IMR-90 (cell line): ENCODE measurements at regions not wholly inside any gene's neighbourhood (a gene's known extent, or its start where the extent isn't known, plus 50 kb on each side); places are given as distances from the start of the nearest gene placed in this dataset.

Source experiments
- ATAC-seq: fragments of 200-7000 bp; cut with Tn5 transposase; 2 replicates; pipeline ENCODE4 v1.9.1; 2020; ENCODE audit warnings: low read depth, mild to moderate bottlenecking, moderate library complexity
- BruUV-seq: library from RNA; stranded (reverse); fragments of 400-500 nt; replicated peaks from 2 replicates; lab custom pipeline; 2021; lab: Mats Ljungman, UMichigan
- CTCF ChIA-PET: fragments of 300-600 bp; formaldehyde crosslinking; extraction: SDS; loops from one replicate; lab custom pipeline; 2021; ENCODE audit warnings: antibody characterized with exemption; lab: Yijun Ruan, JAX
- POLR2A ChIA-PET: fragments of 300-600 bp; sonication (Branson Sonifier 250); formaldehyde crosslinking; loops from one replicate; lab custom pipeline; 2022; ENCODE audit warnings: antibody characterized with exemption; ENCODE audit not compliant: unreplicated experiment; lab: Charles Lee
- DNase-seq: peaks from one replicate; pipeline ENCODE4 v3.0.0; 2013
- H2AFZ ChIP-seq: replicated peaks from 2 replicates; pipeline ENCODE3; 2013; ENCODE audit warnings: low read length, mild to moderate bottlenecking; ENCODE audit not compliant: poor library complexity
- H2AK5ac ChIP-seq: 2 replicates; pipeline ENCODE4 v1.6.1; 2013; ENCODE audit warnings: low read depth, low read length, inconsistent platforms
- H2AK9ac ChIP-seq: replicated peaks from 2 replicates; pipeline ENCODE3; 2013; ENCODE audit warnings: mild to moderate bottlenecking, low read depth, low read length, moderate library complexity; ENCODE audit not compliant: poor library complexity
- H2BK120ac ChIP-seq: 2 replicates; pipeline ENCODE4 v1.6.1; 2013; ENCODE audit warnings: low read depth, low read length, inconsistent platforms
- H2BK15ac ChIP-seq: 3 replicates; pipeline ENCODE4 v1.6.1; 2013; ENCODE audit warnings: low read depth, low read length, inconsistent platforms
- H2BK20ac ChIP-seq: 2 replicates; pipeline ENCODE4 v1.6.1; 2013; ENCODE audit warnings: low read depth, mild to moderate bottlenecking, inconsistent platforms, low read length, moderate library complexity
- H2BK5ac ChIP-seq: 2 replicates; pipeline ENCODE4 v1.6.1; 2013; ENCODE audit warnings: mild to moderate bottlenecking, low read depth, low read length, inconsistent platforms; ENCODE audit not compliant: poor library complexity, severe bottlenecking
- H3K14ac ChIP-seq: replicated peaks from 2 replicates; pipeline ENCODE4 v1.6.1; 2013; ENCODE audit warnings: low read depth, low read length, inconsistent platforms
- H3K18ac ChIP-seq: 2 replicates; pipeline ENCODE4 v1.6.1; 2013; ENCODE audit warnings: low read depth, low read length, control low read depth
- H3K23ac ChIP-seq: 2 replicates; pipeline ENCODE4 v1.6.1; 2013; ENCODE audit warnings: low read depth, low read length, inconsistent platforms
- H3K27ac ChIP-seq: 2 replicates; pipeline ENCODE4 v1.5.1; 2013; ENCODE audit warnings: mild to moderate bottlenecking, control low read depth, low read length; ENCODE audit not compliant: insufficient read depth
- H3K27me3 ChIP-seq: 2 replicates; pipeline ENCODE4 v1.6.1; 2013; ENCODE audit warnings: low read length; ENCODE audit not compliant: control insufficient read depth, insufficient read depth
- H3K36me3 ChIP-seq: 2 replicates; pipeline ENCODE4 v1.6.1; 2013; ENCODE audit warnings: low read length, mixed read lengths; ENCODE audit not compliant: control insufficient read depth, insufficient read depth
- H3K4ac ChIP-seq: 2 replicates; pipeline ENCODE4 v1.6.1; 2013; ENCODE audit warnings: low read depth, low read length, inconsistent platforms
- H3K4me1 ChIP-seq: 2 replicates; pipeline ENCODE4 v1.6.1; 2013; ENCODE audit warnings: low read length, mixed read lengths; ENCODE audit not compliant: control insufficient read depth, insufficient read depth
- H3K4me2 ChIP-seq: 2 replicates; pipeline ENCODE4 v1.6.1; 2013; ENCODE audit warnings: low read depth, mild to moderate bottlenecking, control low read depth, low read length, moderate library complexity
- H3K4me3 ChIP-seq: 2 replicates; pipeline ENCODE4 v1.5.1; 2013; ENCODE audit warnings: low read depth, mild to moderate bottlenecking, control low read depth, low read length, moderate library complexity; ENCODE audit not compliant: insufficient read depth
- H3K56ac ChIP-seq: 2 replicates; pipeline ENCODE4 v1.6.1; 2013; ENCODE audit warnings: low read length, inconsistent platforms; ENCODE audit not compliant: insufficient read depth; ENCODE audit errors: extremely low read depth
- H3K79me1 ChIP-seq, 2 experiments: 2 replicates each; pipeline ENCODE4 v1.6.1; 2013; ENCODE audit warnings: low read length in 2 of 2, inconsistent platforms in 1 of 2, low read depth in 1 of 2
- H3K9ac ChIP-seq: 2 replicates; pipeline ENCODE4 v1.6.1; 2013; ENCODE audit warnings: low read depth, low read length, control low read depth
- H3K9me1 ChIP-seq: 2 replicates; pipeline ENCODE4 v1.6.1; 2013; ENCODE audit warnings: low read length, inconsistent platforms; ENCODE audit not compliant: insufficient read depth
- H3K9me3 ChIP-seq: 2 replicates; pipeline ENCODE4 v1.6.1; 2013; ENCODE audit warnings: low read length; ENCODE audit not compliant: control insufficient read depth, insufficient read depth
- H4K20me1 ChIP-seq: 2 replicates; pipeline ENCODE4 v1.6.1; 2013; ENCODE audit warnings: low read length, inconsistent platforms; ENCODE audit not compliant: insufficient read depth
- H4K5ac ChIP-seq: 2 replicates; pipeline ENCODE4 v1.6.1; 2013; ENCODE audit warnings: mild to moderate bottlenecking, low read depth, low read length, control low read depth
- H4K8ac ChIP-seq, 2 experiments: 2 replicates each; pipeline ENCODE4 v1.6.1; 2013; ENCODE audit warnings: low read depth in 2 of 2, low read length in 2 of 2, control low read depth in 1 of 2, inconsistent platforms in 1 of 2
- H4K91ac ChIP-seq: 2 replicates; pipeline ENCODE4 v1.6.1; 2013; ENCODE audit warnings: low read depth, low read length, inconsistent platforms; ENCODE audit not compliant: insufficient read depth
- MAFK ChIP-seq: IDR thresholded peaks from 2 replicates; pipeline ENCODE4 v1.6.1; 2012; ENCODE audit warnings: low read depth, low read length, improper control_type of control experiment
- MAZ ChIP-seq: IDR thresholded peaks from 2 replicates; pipeline ENCODE4 v1.6.1; 2012; ENCODE audit warnings: low read depth, mild to moderate bottlenecking, low read length, improper control_type of control experiment, moderate library complexity, borderline replicate concordance
- MXI1 ChIP-seq: IDR thresholded peaks from 2 replicates; pipeline ENCODE4 v1.6.1; 2012; ENCODE audit warnings: low read depth, mild to moderate bottlenecking, low read length, moderate library complexity, borderline replicate concordance
- RCOR1 ChIP-seq: IDR thresholded peaks from 2 replicates; pipeline ENCODE4 v1.6.1; 2012; ENCODE audit warnings: mild to moderate bottlenecking, low read length, improper control_type of control experiment; ENCODE audit not compliant: insufficient replicate concordance
- WGBS, 2 experiments: methylation state at CpG; one replicate each; pipeline versions ENCODE4 v1.1.5 to v1.1.7; 2013; ENCODE audit warnings: missing lambda C conversion rate in 2 of 2; ENCODE audit not compliant: insufficient read length in 1 of 2; ENCODE audit errors: extremely low coverage in 2 of 2; 5-methylcytosine and 5-hydroxymethylcytosine counted together
- dilution Hi-C: fragments of 300-500 bp; cut with HindIII; formaldehyde crosslinking; loops from one replicate; pipeline ENCODE4 v1.14.3; 2018; ENCODE audit warnings: low sequenced_read_pairs; ENCODE audit not compliant: unreplicated experiment
- in situ Hi-C: fragments of 300-500 bp; cut with MboI; formaldehyde crosslinking; loops from 3 replicates; pipeline ENCODE4 v1.14.3; 2019; ENCODE audit warnings: low sequenced_read_pairs, inconsistent platforms, mixed read lengths
- intact Hi-C: fragments of 100-400 bp; cut with micrococcal nuclease; formaldehyde crosslinking; loops from 2 replicates; pipeline ENCODE4 v1.10.0; 2022
- TF ChIP-seq, protein P1 (sequence below): fragments of 150-350 bp; IDR thresholded peaks from 2 replicates; pipeline ENCODE4 v1.6.1; 2017; ENCODE audit warnings: mild to moderate bottlenecking, antibody characterized with exemption, low read length, low read depth

DNA sequence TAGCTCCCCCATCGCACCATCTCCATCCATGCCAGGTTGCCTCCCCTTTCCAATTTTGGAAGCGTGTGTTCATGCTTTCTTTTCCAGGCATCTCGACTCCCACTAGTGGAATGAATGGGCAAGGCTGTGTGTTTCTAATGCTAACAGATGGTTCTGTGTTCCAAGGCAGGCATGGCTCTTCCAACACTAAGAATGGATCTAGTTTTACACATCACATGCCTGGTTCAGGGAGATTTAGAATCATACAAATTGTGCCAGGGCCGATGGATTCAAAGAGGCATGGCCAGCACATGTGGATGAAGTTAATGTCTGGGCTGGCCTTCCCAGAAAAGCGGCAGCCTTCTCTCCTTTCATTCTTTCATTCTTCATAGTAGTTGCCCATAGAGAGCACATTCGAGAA, 438.7 kb downstream of the PRDM2 start:
- Histone ChIP-seq H3K79me1 (no peaks in the 10 kb centered on the region), H3K4me1 (no peaks in the 10 kb centered on the region), H3K4ac (no peak overlapping the region), H2AFZ (no peak overlapping the region), H2BK15ac (no peak overlapping the region), H4K91ac (no peak overlapping the region), H4K5ac (no peak overlapping the region), H3K27me3 (no peaks in the 10 kb centered on the region), H2BK20ac (no peak overlapping the region), H3K18ac (no peak overlapping the region), H3K56ac (no peak overlapping the region), H3K9me3 (peaks cover 24% of the 10 kb centered on the region), H3K23ac (no peak overlapping the region), H2BK5ac (no peak overlapping the region), H2AK9ac (no peak overlapping the region), H3K4me2 (no peak overlapping the region), H2BK120ac (no peak overlapping the region), H3K14ac (no peak overlapping the region), H3K27ac (no peak overlapping the region), H3K9me1 (no peaks in the 10 kb centered on the region), H4K20me1 (no peaks in the 10 kb centered on the region), H3K4me3 (no peak overlapping the region), H3K36me3 (no peaks in the 10 kb centered on the region), H2AK5ac (no peak overlapping the region), H3K9ac (no peak overlapping the region), H4K8ac (no peak overlapping the region)
- POLR2A ChIA-PET, result no interaction called here
- CTCF ChIA-PET, result no interaction called here
- no TSS peak for BruUV-seq
- WGBS, 2 experiments, result no CpG with 5 or more reads among the region's 6 CpGs
- TF ChIP-seq RCOR1 (no peak), MAZ (no peak), MAFK (no peak), MXI1 (no peak)
- TF ChIP-seq, protein P1, sequence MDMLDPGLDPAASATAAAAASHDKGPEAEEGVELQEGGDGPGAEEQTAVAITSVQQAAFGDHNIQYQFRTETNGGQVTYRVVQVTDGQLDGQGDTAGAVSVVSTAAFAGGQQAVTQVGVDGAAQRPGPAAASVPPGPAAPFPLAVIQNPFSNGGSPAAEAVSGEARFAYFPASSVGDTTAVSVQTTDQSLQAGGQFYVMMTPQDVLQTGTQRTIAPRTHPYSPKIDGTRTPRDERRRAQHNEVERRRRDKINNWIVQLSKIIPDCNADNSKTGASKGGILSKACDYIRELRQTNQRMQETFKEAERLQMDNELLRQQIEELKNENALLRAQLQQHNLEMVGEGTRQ, result no peak
- no peak for ATAC-seq
- dilution Hi-C loops (no loop called here), intact Hi-C loops (no loop called here), in situ Hi-C loops (no loop called here)
- no peak for DNase-seq
